ENCODE measurements at regions not wholly inside any gene's neighbourhood (a gene's known extent, or its start where the extent isn't known, plus 50 kb on each side); places are given as distances from the start of the nearest gene placed in this dataset.

- TF ChIP-seq, protein P1, sequence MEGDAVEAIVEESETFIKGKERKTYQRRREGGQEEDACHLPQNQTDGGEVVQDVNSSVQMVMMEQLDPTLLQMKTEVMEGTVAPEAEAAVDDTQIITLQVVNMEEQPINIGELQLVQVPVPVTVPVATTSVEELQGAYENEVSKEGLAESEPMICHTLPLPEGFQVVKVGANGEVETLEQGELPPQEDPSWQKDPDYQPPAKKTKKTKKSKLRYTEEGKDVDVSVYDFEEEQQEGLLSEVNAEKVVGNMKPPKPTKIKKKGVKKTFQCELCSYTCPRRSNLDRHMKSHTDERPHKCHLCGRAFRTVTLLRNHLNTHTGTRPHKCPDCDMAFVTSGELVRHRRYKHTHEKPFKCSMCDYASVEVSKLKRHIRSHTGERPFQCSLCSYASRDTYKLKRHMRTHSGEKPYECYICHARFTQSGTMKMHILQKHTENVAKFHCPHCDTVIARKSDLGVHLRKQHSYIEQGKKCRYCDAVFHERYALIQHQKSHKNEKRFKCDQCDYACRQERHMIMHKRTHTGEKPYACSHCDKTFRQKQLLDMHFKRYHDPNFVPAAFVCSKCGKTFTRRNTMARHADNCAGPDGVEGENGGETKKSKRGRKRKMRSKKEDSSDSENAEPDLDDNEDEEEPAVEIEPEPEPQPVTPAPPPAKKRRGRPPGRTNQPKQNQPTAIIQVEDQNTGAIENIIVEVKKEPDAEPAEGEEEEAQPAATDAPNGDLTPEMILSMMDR (IDR thresholded peaks at IDR 0.05), result no peak
- no peak for TF ChIP-seq POLR2A (IDR thresholded peaks at IDR 0.05)
Observed at GRCh38 chr16:58962811-58963210, 228.7 kb upstream of the GOT2 start.

Data from uterus (tissue), 2 donors.